ENCODE measurements at regions not wholly inside any gene's neighbourhood (a gene's known extent, or its start where the extent isn't known, plus 50 kb on each side); places are given as distances from the start of the nearest gene placed in this dataset.
A peak's percentile ranks its signal among the peaks of the same experiment; 100 is the strongest.

GRCh38 chr20:24368253-24368652 is 101.2 kb upstream of the SYNDIG1 start:
- Mint-ChIP-seq H3K36me3 (no peaks in the 10 kb centered on the region), H3K27ac (no peak overlapping the region), H3K4me3 (no peak overlapping the region), H3K9me3 (peaks cover 0 to under 1% (median 0%) of the 10 kb centered on the region in 7 donors), H3K4me1 (no peaks in the 10 kb centered on the region), H3K27me3 (no peaks in the 10 kb centered on the region)
- no peak for ATAC-seq (ENCODE audit: low read depth in 2 of 2)
- DNase-seq = no peak

GRCh38 chr20:24366336-24367004 is 103.0 kb upstream of the SYNDIG1 start:
- H3K4me3 Mint-ChIP-seq = no peak overlapping the region
- H3K9me3 Mint-ChIP-seq = peaks cover 0 to 16% (median 7%) of the 10 kb centered on the region in 7 donors
- no peaks in the 10 kb centered on the region for H3K4me1 Mint-ChIP-seq
- peak overlapping the region in 1 of 6 donors; percentile 4 for H3K27ac Mint-ChIP-seq
- DNase-seq = no peak
- H3K27me3 Mint-ChIP-seq = no peaks in the 10 kb centered on the region
- no peak for ATAC-seq (ENCODE audit: low read depth in 2 of 2)
- no peaks in the 10 kb centered on the region for H3K36me3 Mint-ChIP-seq

GRCh38 chr20:24365670-24366069 is 103.8 kb upstream of the SYNDIG1 start:
- no peak for ATAC-seq (ENCODE audit: low read depth in 2 of 2)
- H3K27ac Mint-ChIP-seq = no peak overlapping the region
- no peak overlapping the region for H3K4me3 Mint-ChIP-seq
- no peaks in the 10 kb centered on the region for H3K36me3 Mint-ChIP-seq
- H3K4me1 Mint-ChIP-seq = no peaks in the 10 kb centered on the region
- no peaks in the 10 kb centered on the region for H3K27me3 Mint-ChIP-seq
- H3K9me3 Mint-ChIP-seq = peaks cover 0 to 16% (median 7%) of the 10 kb centered on the region in 7 donors
- DNase-seq = no peak

- Mint-ChIP-seq H3K36me3 (no peaks in the 10 kb centered on the region), H3K9me3 (peaks cover 0 to 16% (median 8%) of the 10 kb centered on the region in 7 donors), H3K27ac (no peak overlapping the region), H3K4me1 (no peaks in the 10 kb centered on the region), H3K27me3 (no peaks in the 10 kb centered on the region), H3K4me3 (no peak overlapping the region)
- no peak for DNase-seq
- no peak for ATAC-seq (ENCODE audit: low read depth in 2 of 2)
Observed at GRCh38 chr20:24364482-24364881, 104.9 kb upstream of the SYNDIG1 start.

GRCh38 chr20:24363031-24363430 is 106.4 kb upstream of the SYNDIG1 start:
- Mint-ChIP-seq H3K27me3 (peaks cover 0 to 1% (median 0%) of the 10 kb centered on the region in 3 donors), H3K27ac (no peak overlapping the region), H3K36me3 (no peaks in the 10 kb centered on the region), H3K9me3 (peaks cover 0 to 16% (median 8%) of the 10 kb centered on the region in 7 donors), H3K4me3 (no peak overlapping the region), H3K4me1 (no peaks in the 10 kb centered on the region)
- DNase-seq = no peak
- ATAC-seq (ENCODE audit: low read depth in 2 of 2) = no peak

- no peak for ATAC-seq (ENCODE audit: low read depth in 2 of 2)
- Mint-ChIP-seq H3K4me3 (peak overlapping the region in 1 of 8 donors; percentile 0), H3K9me3 (peaks cover 0 to 16% (median 8%) of the 10 kb centered on the region in 7 donors), H3K27me3 (peaks cover 0 to 4% (median 0%) of the 10 kb centered on the region in 3 donors), H3K27ac (no peak overlapping the region), H3K4me1 (no peaks in the 10 kb centered on the region), H3K36me3 (no peaks in the 10 kb centered on the region)
- DNase-seq = no peak
Observed at GRCh38 chr20:24362080-24362479, 107.3 kb upstream of the SYNDIG1 start.

GRCh38 chr20:24361541-24361940 is 107.9 kb upstream of the SYNDIG1 start:
- ATAC-seq (ENCODE audit: low read depth in 2 of 2) (no peak), DNase-seq (no peak)
- H3K4me3 Mint-ChIP-seq = no peak overlapping the region
- H3K27me3 Mint-ChIP-seq = peaks cover 0 to 4% (median 0%) of the 10 kb centered on the region in 3 donors
- no peaks in the 10 kb centered on the region for H3K4me1 Mint-ChIP-seq
- no peak overlapping the region for H3K27ac Mint-ChIP-seq
- no peaks in the 10 kb centered on the region for H3K36me3 Mint-ChIP-seq
- H3K9me3 Mint-ChIP-seq = peaks cover 0 to 16% (median 8%) of the 10 kb centered on the region in 7 donors

GRCh38 chr20:24360531-24360930 is 108.9 kb upstream of the SYNDIG1 start:
- no peaks in the 10 kb centered on the region for H3K4me1 Mint-ChIP-seq
- no peaks in the 10 kb centered on the region for H3K36me3 Mint-ChIP-seq
- peaks cover 0 to 16% (median 8%) of the 10 kb centered on the region in 7 donors for H3K9me3 Mint-ChIP-seq
- DNase-seq (no peak), ATAC-seq (ENCODE audit: low read depth in 2 of 2) (no peak)
- H3K27ac Mint-ChIP-seq = no peak overlapping the region
- H3K27me3 Mint-ChIP-seq = peaks cover 0 to 4% (median 0%) of the 10 kb centered on the region in 3 donors
- H3K4me3 Mint-ChIP-seq = no peak overlapping the region

- no peaks in the 10 kb centered on the region for H3K36me3 Mint-ChIP-seq
- peaks cover 0 to 16% (median 8%) of the 10 kb centered on the region in 7 donors for H3K9me3 Mint-ChIP-seq
- H3K27ac Mint-ChIP-seq = peak overlapping the region in 1 of 6 donors; percentile 22
- peaks cover 0 to 4% (median 0%) of the 10 kb centered on the region in 3 donors for H3K27me3 Mint-ChIP-seq
- no peak overlapping the region for H3K4me3 Mint-ChIP-seq
- H3K4me1 Mint-ChIP-seq = no peaks in the 10 kb centered on the region
- no peak for DNase-seq
- ATAC-seq (ENCODE audit: low read depth in 2 of 2) = no peak
Observed at GRCh38 chr20:24359321-24360027, 110.0 kb upstream of the SYNDIG1 start.

- Mint-ChIP-seq H3K4me1 (no peaks in the 10 kb centered on the region), H3K27ac (no peak overlapping the region), H3K9me3 (peaks cover 0 to 12% (median 8%) of the 10 kb centered on the region in 7 donors), H3K27me3 (peaks cover 0 to 4% (median 0%) of the 10 kb centered on the region in 3 donors), H3K36me3 (no peaks in the 10 kb centered on the region), H3K4me3 (no peak overlapping the region)
- no peak for ATAC-seq (ENCODE audit: low read depth in 2 of 2)
- DNase-seq = no peak
Observed at GRCh38 chr20:24357931-24358330, 111.5 kb upstream of the SYNDIG1 start.

- ATAC-seq (ENCODE audit: low read depth in 2 of 2) (no peak), DNase-seq (no peak)
- peak overlapping the region in 1 of 6 donors; percentile 21 for H3K27ac Mint-ChIP-seq
- peaks cover 0 to 4% (median 0%) of the 10 kb centered on the region in 3 donors for H3K27me3 Mint-ChIP-seq
- H3K4me1 Mint-ChIP-seq = no peaks in the 10 kb centered on the region
- H3K4me3 Mint-ChIP-seq = no peak overlapping the region
- peaks cover 0 to 6% (median 5%) of the 10 kb centered on the region in 7 donors for H3K9me3 Mint-ChIP-seq
- no peaks in the 10 kb centered on the region for H3K36me3 Mint-ChIP-seq
Observed at GRCh38 chr20:24357177-24357576, 112.3 kb upstream of the SYNDIG1 start.

- Mint-ChIP-seq H3K4me1 (no peaks in the 10 kb centered on the region), H3K36me3 (no peaks in the 10 kb centered on the region), H3K27me3 (peaks cover 0 to 4% (median 0%) of the 10 kb centered on the region in 3 donors), H3K27ac (no peak overlapping the region), H3K9me3 (no peaks in the 10 kb centered on the region), H3K4me3 (no peak overlapping the region)
- ATAC-seq (ENCODE audit: low read depth in 2 of 2) = no peak
- no peak for DNase-seq
Observed at GRCh38 chr20:24353135-24353690, 116.2 kb upstream of the SYNDIG1 start.

GRCh38 chr20:24350923-24351368 is 118.5 kb upstream of the SYNDIG1 start:
- H3K4me1 Mint-ChIP-seq = no peaks in the 10 kb centered on the region
- H3K36me3 Mint-ChIP-seq = no peaks in the 10 kb centered on the region
- no peak for DNase-seq
- no peaks in the 10 kb centered on the region for H3K27me3 Mint-ChIP-seq
- no peak for ATAC-seq (ENCODE audit: low read depth in 2 of 2)
- H3K9me3 Mint-ChIP-seq = no peaks in the 10 kb centered on the region
- no peak overlapping the region for H3K4me3 Mint-ChIP-seq
- no peak overlapping the region for H3K27ac Mint-ChIP-seq

GRCh38 chr20:24341781-24342180 is 127.6 kb upstream of the SYNDIG1 start:
- H3K4me1 Mint-ChIP-seq = no peaks in the 10 kb centered on the region
- peak overlapping the region in 1 of 6 donors; percentile 64 for H3K27ac Mint-ChIP-seq
- DNase-seq (no peak), ATAC-seq (ENCODE audit: low read depth in 2 of 2) (no peak)
- no peaks in the 10 kb centered on the region for H3K27me3 Mint-ChIP-seq
- H3K9me3 Mint-ChIP-seq = peaks cover 0 to 2% (median 0%) of the 10 kb centered on the region in 7 donors
- H3K4me3 Mint-ChIP-seq = no peak overlapping the region
- no peaks in the 10 kb centered on the region for H3K36me3 Mint-ChIP-seq
